Activated naive CD4-positive, alpha-beta T cell treated with anti-CD3 and anti-CD28 coated beads for 36 hours (primary cell): ENCODE measurements at regions not wholly inside any gene's neighbourhood (a gene's known extent, or its start where the extent isn't known, plus 50 kb on each side); places are given as distances from the start of the nearest gene placed in this dataset.
"Not testable (repeated sequence)": the region's sequence is repeated elsewhere in the genome, so short reads cannot be mapped to it uniquely, and the experiment has no call there.

ENCODE experiments used
- CTCF ChIA-PET: fragments of 350-600 bp; sonication (Branson Sonifier 250); formaldehyde crosslinking; loops from one replicate; lab custom pipeline; 2021; ENCODE audit warnings: antibody characterized with exemption; lab: Charles Lee
- DNase-seq: peaks from one replicate; pipeline ENCODE4 v3.0.0-alpha.2; 2020
- H3K27ac Mint-ChIP-seq: one replicate; pipeline ENCODE4 v1.8.0; 2021; ENCODE audit warnings: mild to moderate bottlenecking, mixed read lengths
- H3K27me3 Mint-ChIP-seq: one replicate; pipeline ENCODE4 v1.8.0; 2021; ENCODE audit warnings: low read depth, mixed read lengths
- H3K36me3 Mint-ChIP-seq: one replicate; pipeline ENCODE4 v1.8.0; 2021; ENCODE audit warnings: low read depth, mixed read lengths
- H3K4me1 Mint-ChIP-seq: one replicate; pipeline ENCODE4 v1.8.0; 2021; ENCODE audit warnings: low read depth, mixed read lengths
- H3K4me3 Mint-ChIP-seq: one replicate; pipeline ENCODE4 v1.8.0; 2021; ENCODE audit warnings: mild to moderate bottlenecking, moderate library complexity, mixed read lengths
- H3K9me3 Mint-ChIP-seq: one replicate; pipeline ENCODE4 v1.8.0; 2021; ENCODE audit warnings: mixed read lengths
- intact Hi-C: fragments of 100-400 bp; cut with micrococcal nuclease; formaldehyde crosslinking; loops from one replicate; pipeline ENCODE4 v1.15.1; 2023

- Mint-ChIP-seq H3K9me3 (no peaks in the 10 kb centered on the region), H3K4me3 (no peak overlapping the region), H3K27me3 (peaks cover 14% of the 10 kb centered on the region), H3K4me1 (peaks cover 13% of the 10 kb centered on the region), H3K27ac (no peak overlapping the region), H3K36me3 (no peaks in the 10 kb centered on the region)
- no peak for DNase-seq
- intact Hi-C loops = no loop called here
- CTCF ChIA-PET = interaction anchor here (0.7 to 0.8 kb wide), 2 partner anchors 51 to 159 kb away, joined by 3 to 4 read pairs; no protein-coding TSS in a partner anchor
Observed at GRCh38 chr11:34001557-34002064, 49.9 kb upstream of the CAPRIN1 start.

DNA sequence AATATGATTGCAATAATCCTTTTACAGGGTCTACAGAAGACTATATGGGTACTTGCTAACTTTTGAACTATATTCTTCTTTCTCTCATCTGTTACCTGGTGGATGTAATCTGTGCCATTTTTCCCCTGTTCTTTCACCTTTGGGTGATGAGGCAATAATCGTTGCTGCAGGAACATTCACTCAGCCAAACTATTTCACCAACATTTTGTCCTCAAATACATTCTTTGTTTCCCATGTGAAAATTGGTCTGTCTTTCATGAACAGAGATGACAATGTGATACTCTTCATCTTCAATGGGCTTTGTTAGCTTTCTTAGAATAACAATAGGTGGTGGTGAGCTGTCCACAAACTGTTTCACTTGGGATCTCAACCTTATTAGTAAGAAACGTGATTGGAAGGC is 52.1 kb upstream of the CAPRIN1 start:
- Mint-ChIP-seq H3K27ac (no peak overlapping the region), H3K27me3 (peaks cover 14% of the 10 kb centered on the region), H3K36me3 (no peaks in the 10 kb centered on the region), H3K4me1 (peaks cover 13% of the 10 kb centered on the region), H3K4me3 (no peak overlapping the region), H3K9me3 (no peaks in the 10 kb centered on the region)
- intact Hi-C loops = loop anchor here (10.0 kb wide), 3 partner anchors 135 to 465 kb away; no protein-coding TSS in a partner anchor
- CTCF ChIA-PET = interaction anchor here (1.0 to 3.6 kb wide), 2 partner anchors 11 to 175 kb away, joined by 3 to 30 read pairs; no protein-coding TSS in a partner anchor
- no peak for DNase-seq

DNA sequence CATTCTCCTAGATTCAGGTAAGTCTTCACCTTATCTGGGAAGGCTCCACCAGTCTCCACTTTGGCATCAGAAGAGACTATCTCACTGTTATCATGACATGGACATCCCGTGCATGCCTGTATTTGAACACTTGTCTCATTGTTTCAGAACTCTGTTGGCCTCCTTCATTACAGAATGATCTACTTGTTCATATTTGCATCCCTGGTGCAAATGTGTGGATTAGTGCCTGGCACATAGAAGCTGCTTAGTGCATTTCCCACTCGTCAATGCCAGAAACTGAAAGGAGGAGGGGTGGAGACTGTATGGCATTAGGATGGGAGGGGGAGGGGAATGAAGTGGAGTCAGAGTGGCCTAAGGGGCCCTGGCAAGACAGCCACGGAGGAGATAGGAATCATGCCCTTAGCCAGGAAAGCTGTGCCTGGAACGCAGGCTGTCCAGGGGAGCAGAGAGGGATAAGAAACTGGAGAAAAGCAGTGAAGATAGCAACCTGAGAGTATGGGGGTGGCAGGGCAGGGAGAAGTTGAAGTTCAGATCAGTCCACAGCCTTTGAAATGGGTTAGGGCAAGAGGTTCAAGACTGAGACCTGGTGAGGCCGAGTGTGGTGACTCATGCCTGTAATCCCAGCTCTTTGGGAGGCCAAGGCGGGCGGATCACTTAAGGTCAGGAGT is 53.8 kb upstream of the CAPRIN1 start:
- no peak for DNase-seq
- intact Hi-C loops = loop anchor here (1.0 to 10.0 kb wide), 8 partner anchors 54 to 496 kb away; partner anchors contain the start of genes CAPRIN1 and NAT10
- CTCF ChIA-PET = interaction anchor here (0.6 to 3.6 kb wide), 18 partner anchors 10 to 495 kb away, joined by 3 to 30 read pairs (median 4); partner anchors contain the start of gene ABTB2
- peaks cover 12% of the 10 kb centered on the region for H3K27me3 Mint-ChIP-seq
- no peak overlapping the region for H3K4me3 Mint-ChIP-seq
- H3K4me1 Mint-ChIP-seq = peaks cover 13% of the 10 kb centered on the region
- H3K36me3 Mint-ChIP-seq = no peaks in the 10 kb centered on the region
- no peaks in the 10 kb centered on the region for H3K9me3 Mint-ChIP-seq
- H3K27ac Mint-ChIP-seq = no peak overlapping the region

DNA sequence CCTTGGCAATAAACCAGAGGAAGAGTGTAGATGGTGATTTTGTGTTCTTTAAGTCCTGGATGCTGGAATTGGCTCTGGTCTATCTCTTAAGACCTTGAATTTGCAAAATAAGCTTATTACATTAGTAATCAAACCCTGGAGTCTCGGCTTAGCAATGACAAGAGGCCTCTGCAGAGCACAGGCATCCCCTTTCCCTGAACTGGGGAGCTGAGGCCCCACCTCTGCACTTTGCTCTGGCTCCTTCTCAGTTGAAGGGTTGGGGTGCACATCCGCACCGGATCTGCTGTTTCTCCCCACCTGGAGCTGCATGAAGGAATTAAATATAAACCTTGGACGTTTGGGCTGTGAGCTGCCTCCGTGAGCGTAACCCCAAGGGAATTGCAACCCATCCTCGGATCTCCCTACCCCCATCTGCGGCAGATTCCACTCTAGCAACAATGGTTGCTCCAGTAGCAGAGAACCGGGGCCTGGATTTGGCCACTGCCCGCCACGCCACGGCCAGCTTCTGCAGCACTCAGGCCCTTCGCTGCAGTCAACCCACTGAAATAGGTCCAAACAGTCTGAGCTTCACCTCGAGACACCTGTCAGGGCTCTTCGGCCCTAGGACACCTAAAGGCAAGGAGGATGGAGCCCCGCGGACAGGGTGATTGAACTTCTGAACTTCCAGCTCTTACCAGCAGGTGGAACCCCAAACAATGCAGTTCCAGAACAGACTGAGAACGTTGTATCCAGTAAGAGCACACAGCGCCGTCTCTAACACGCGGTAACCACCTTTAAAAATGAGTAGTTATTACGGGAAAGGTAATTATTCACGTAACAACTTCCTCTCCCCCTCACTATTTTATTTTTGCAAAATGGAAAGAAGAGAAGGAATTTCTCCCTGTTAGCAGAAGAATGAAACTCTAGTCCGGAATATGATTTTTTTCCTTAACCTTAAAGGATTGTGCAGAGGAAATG is 54.8 kb upstream of the CAPRIN1 start:
- no peaks in the 10 kb centered on the region for H3K36me3 Mint-ChIP-seq
- H3K4me1 Mint-ChIP-seq = peaks cover 13% of the 10 kb centered on the region
- no peak overlapping the region for H3K4me3 Mint-ChIP-seq
- CTCF ChIA-PET = interaction anchor here (0.5 to 3.6 kb wide), 28 partner anchors 9 to 367 kb away, joined by 3 to 30 read pairs (median 4); partner anchors contain the start of gene ABTB2
- H3K27me3 Mint-ChIP-seq = peaks cover 12% of the 10 kb centered on the region
- no peaks in the 10 kb centered on the region for H3K9me3 Mint-ChIP-seq
- H3K27ac Mint-ChIP-seq = no peak overlapping the region
- intact Hi-C loops = loop anchor here (1.0 to 10.0 kb wide), 8 partner anchors 55 to 497 kb away; partner anchors contain the start of genes CAPRIN1 and NAT10
- DNase-seq = peak; percentile 87

DNA sequence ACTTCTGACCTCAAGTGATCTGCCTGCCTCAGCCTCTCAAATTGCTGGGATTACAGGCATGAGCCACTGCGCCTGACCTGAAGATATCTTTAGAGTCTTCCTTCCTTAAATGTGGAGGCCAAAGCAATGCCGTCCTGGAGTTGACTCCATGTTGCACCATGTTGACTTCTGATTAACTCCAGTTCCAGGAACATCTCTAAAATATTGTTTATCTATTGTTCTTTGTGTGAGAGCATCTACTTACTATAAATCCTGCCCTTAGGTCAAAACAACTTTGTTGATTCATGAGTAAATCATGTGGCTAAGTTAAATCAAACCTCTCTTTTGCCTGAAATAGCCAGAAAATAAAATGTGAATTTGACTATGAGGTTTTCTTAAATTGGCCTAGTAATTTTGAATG is 56.6 kb upstream of the CAPRIN1 start:
- H3K4me1 Mint-ChIP-seq = peaks cover 17% of the 10 kb centered on the region
- intact Hi-C loops = loop anchor here (10.0 kb wide), 3 partner anchors 140 to 470 kb away; no protein-coding TSS in a partner anchor

GRCh38 chr11:33991136-33991535 is 60.4 kb upstream of the CAPRIN1 start:
- intact Hi-C loops = loop anchor here (10.0 kb wide), 3 partner anchors 144 to 474 kb away; no protein-coding TSS in a partner anchor
- CTCF ChIA-PET = interaction anchor here (0.7 to 2.2 kb wide), 5 partner anchors 12 to 501 kb away, joined by 3 to 8 read pairs (median 5); no protein-coding TSS in a partner anchor

More for the DNA sequence above, 56.6 kb upstream of the CAPRIN1 start:
- Mint-ChIP-seq H3K4me3 (no peak overlapping the region), H3K27ac (no peak overlapping the region), H3K27me3 (peaks cover 12% of the 10 kb centered on the region), H3K9me3 (no peaks in the 10 kb centered on the region), H3K36me3 (no peaks in the 10 kb centered on the region)
- no peak for DNase-seq
- CTCF ChIA-PET = interaction anchor here (0.6 to 0.7 kb wide), 2 partner anchors 15 to 197 kb away, joined by 3 read pairs; no protein-coding TSS in a partner anchor

GRCh38 chr11:33990131-33990530 is 61.4 kb upstream of the CAPRIN1 start:
- intact Hi-C loops = loop anchor here (10.0 kb wide), 3 partner anchors 145 to 475 kb away; no protein-coding TSS in a partner anchor
- not testable (repeated sequence) for DNase-seq, H3K27me3 Mint-ChIP-seq, H3K27ac Mint-ChIP-seq, H3K4me1 Mint-ChIP-seq, H3K36me3 Mint-ChIP-seq, H3K4me3 Mint-ChIP-seq, H3K9me3 Mint-ChIP-seq
- CTCF ChIA-PET = interaction anchor here (4.3 kb wide), 1 partner anchor 132 kb away, joined by 35 read pairs; no protein-coding TSS in a partner anchor

More at GRCh38 chr11:33991136-33991535, 60.4 kb upstream of the CAPRIN1 start:
- H3K27me3 Mint-ChIP-seq, H3K36me3 Mint-ChIP-seq, H3K4me1 Mint-ChIP-seq, H3K27ac Mint-ChIP-seq, DNase-seq, H3K9me3 Mint-ChIP-seq: not testable (repeated sequence)
- H3K4me3 Mint-ChIP-seq = peak overlapping the region; percentile 26

- Mint-ChIP-seq H3K27ac (no peak overlapping the region), H3K9me3 (no peaks in the 10 kb centered on the region), H3K4me1 (peaks cover 5% of the 10 kb centered on the region), H3K4me3 (no peak overlapping the region), H3K27me3 (peaks cover 2% of the 10 kb centered on the region), H3K36me3 (no peaks in the 10 kb centered on the region)
- intact Hi-C loops = no loop called here
- no peak for DNase-seq
- CTCF ChIA-PET = interaction anchor here (2.3 to 4.3 kb wide), 3 partner anchors 8 to 132 kb away, joined by 15 to 35 read pairs (median 30); no protein-coding TSS in a partner anchor
Observed at GRCh38 chr11:33989461-33989860, 62.1 kb upstream of the CAPRIN1 start.

- CTCF ChIA-PET = interaction anchor here (0.6 to 4.3 kb wide), 25 partner anchors 9 to 502 kb away, joined by 3 to 35 read pairs (median 4); no protein-coding TSS in a partner anchor
- intact Hi-C loops = loop anchor here (1.0 kb wide), 2 partner anchors 130 to 180 kb away; no protein-coding TSS in a partner anchor
- Mint-ChIP-seq H3K4me3 (no peak overlapping the region), H3K27ac (no peak overlapping the region), H3K36me3 (no peaks in the 10 kb centered on the region), H3K4me1 (peaks cover 5% of the 10 kb centered on the region), H3K27me3 (peaks cover 2% of the 10 kb centered on the region), H3K9me3 (no peaks in the 10 kb centered on the region)
- no peak for DNase-seq
Observed at GRCh38 chr11:33988586-33989370, 62.8 kb upstream of the CAPRIN1 start.

DNA sequence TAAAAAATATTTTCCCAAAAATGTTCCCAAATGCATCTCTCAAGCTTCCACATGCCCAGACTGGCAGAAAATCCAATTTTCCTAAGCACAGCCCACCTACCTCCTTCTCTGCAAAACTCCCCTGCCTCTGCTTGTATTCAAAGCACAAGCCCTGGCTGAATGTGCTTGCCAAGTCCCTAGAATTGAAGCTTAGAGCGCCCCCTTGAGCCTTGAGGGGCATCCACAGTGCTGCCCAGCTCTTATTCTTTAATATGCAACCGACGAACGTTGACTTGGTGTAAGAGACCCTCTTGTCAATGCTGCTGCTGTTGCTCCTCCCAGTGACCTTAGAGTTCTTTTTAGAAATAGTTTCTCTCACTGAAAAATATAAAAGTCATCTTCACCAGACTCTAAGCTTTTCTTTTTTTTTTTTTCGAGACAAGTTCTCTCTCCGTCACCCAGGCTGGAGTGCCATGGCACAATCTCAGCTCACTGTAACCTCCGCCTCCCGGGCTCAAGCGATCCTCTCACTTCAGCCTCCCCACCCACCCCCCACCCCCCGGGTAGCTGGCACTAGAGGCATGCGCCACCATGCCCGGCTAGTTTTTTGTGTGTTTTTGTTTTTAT is 63.5 kb upstream of the CAPRIN1 start:
- Mint-ChIP-seq H3K27ac (no peak overlapping the region), H3K9me3 (no peaks in the 10 kb centered on the region), H3K4me1 (peaks cover 5% of the 10 kb centered on the region), H3K36me3 (no peaks in the 10 kb centered on the region), H3K4me3 (no peak overlapping the region), H3K27me3 (peaks cover 4% of the 10 kb centered on the region)
- CTCF ChIA-PET = interaction anchor here (0.7 to 4.3 kb wide), 35 partner anchors 10 to 378 kb away, joined by 3 to 35 read pairs (median 4); no protein-coding TSS in a partner anchor
- peak; percentile 87 for DNase-seq
- intact Hi-C loops = loop anchor here (1.0 kb wide), 2 partner anchors 130 to 180 kb away; no protein-coding TSS in a partner anchor
